ENCODE measurements at regions not wholly inside any gene's neighbourhood (a gene's known extent, or its start where the extent isn't known, plus 50 kb on each side); places are given as distances from the start of the nearest gene placed in this dataset.

GRCh38 chr2:120493231-120493630 lies 147.3 kb downstream of the INHBB start:
- H3K4me1 ChIP-seq: no peaks in the 10 kb centered on the region
- no peak overlapping the region for H3K27ac ChIP-seq
- ATAC-seq (no peak), DNase-seq (no peak)
- no peaks in the 10 kb centered on the region for H3K27me3 ChIP-seq
- intact Hi-C loops (cut with DNase I): no loop called here
- H3K36me3 ChIP-seq: no peaks in the 10 kb centered on the region
- TF ChIP-seq POLR2A (IDR thresholded peaks at IDR 0.05) (no peak), CTCF (IDR thresholded peaks at IDR 0.05) (no peak)
- WGBS, 4 donors: 77 to 82% (median 80%) methylated on average over 5 of the region's 5 CpGs
- H3K4me3 ChIP-seq: no peak overlapping the region
- H3K9me3 ChIP-seq: no peaks in the 10 kb centered on the region

- H3K27me3 ChIP-seq: no peaks in the 10 kb centered on the region
- no peak for DNase-seq
- no peak overlapping the region for H3K4me3 ChIP-seq
- no peak for TF ChIP-seq CTCF (IDR thresholded peaks at IDR 0.05)
- no peak for TF ChIP-seq POLR2A (IDR thresholded peaks at IDR 0.05)
- no peaks in the 10 kb centered on the region for H3K36me3 ChIP-seq
- H3K9me3 ChIP-seq: no peaks in the 10 kb centered on the region
- intact Hi-C loops (cut with DNase I): no loop called here
- ATAC-seq: no peak
- no peak overlapping the region for H3K27ac ChIP-seq
- no peaks in the 10 kb centered on the region for H3K4me1 ChIP-seq
Measured at GRCh38 chr2:120494446-120494845, 148.5 kb downstream of the INHBB start.

DNA sequence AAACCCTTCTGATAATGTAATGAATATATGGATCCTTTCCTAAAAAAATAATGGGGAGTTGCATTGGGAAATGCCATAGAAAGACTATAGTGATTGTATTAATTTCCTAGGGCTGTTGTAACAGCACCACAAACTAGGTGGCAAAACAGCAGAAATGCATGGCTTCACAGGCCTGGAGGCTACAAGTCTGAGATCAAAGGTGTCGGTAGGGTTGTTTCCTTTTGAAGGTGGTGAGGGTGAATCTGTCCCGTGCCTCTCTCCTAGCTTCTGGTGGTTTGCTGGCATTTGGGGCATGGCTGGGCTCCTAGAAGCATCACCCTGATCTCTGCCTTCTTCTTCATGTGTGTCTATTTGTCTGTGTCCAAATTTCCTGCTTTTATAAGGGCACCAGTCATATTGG lies 149.7 kb downstream of the INHBB start:
- no peaks in the 10 kb centered on the region for H3K4me1 ChIP-seq
- ATAC-seq: no peak
- no peaks in the 10 kb centered on the region for H3K36me3 ChIP-seq
- H3K9me3 ChIP-seq: no peaks in the 10 kb centered on the region
- TF ChIP-seq POLR2A (IDR thresholded peaks at IDR 0.05) (no peak), CTCF (IDR thresholded peaks at IDR 0.05) (no peak)
- no peak overlapping the region for H3K4me3 ChIP-seq
- no peak overlapping the region for H3K27ac ChIP-seq
- no peak for DNase-seq
- H3K27me3 ChIP-seq: no peaks in the 10 kb centered on the region
- intact Hi-C loops (cut with DNase I): no loop called here
- WGBS, 4 donors: 71 to 90% (median 80%) methylated on average over 2 of the region's 2 CpGs

DNA sequence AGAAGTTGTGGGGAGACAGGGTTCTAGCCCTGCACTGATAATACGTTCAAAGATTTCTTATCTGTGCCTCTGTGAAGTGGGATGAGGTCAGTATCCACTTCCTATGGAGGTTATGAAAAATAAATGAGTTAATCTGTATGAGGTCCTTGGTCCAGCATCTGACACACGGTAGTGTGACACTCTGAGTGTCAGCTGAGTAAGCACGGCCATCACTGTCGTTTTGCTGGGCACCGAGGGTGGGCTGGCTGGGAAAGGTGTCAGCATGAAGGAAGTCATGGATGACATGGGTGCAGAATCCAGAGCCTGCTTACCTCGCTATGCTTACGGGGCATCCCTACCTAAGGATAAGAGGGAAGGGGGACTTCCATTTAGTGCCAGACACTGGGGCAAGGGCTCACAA lies 150.3 kb downstream of the INHBB start:
- H3K4me3 ChIP-seq: no peak overlapping the region
- H3K27ac ChIP-seq: no peak overlapping the region
- DNase-seq: no peak
- intact Hi-C loops (cut with DNase I): no loop called here
- WGBS, 4 donors: 61 to 75% (median 70%) methylated on average over 7 of the region's 7 CpGs
- H3K36me3 ChIP-seq: no peaks in the 10 kb centered on the region
- TF ChIP-seq CTCF (IDR thresholded peaks at IDR 0.05) (no peak), POLR2A (IDR thresholded peaks at IDR 0.05) (no peak)
- no peaks in the 10 kb centered on the region for H3K4me1 ChIP-seq
- no peaks in the 10 kb centered on the region for H3K27me3 ChIP-seq
- ATAC-seq: no peak
- no peaks in the 10 kb centered on the region for H3K9me3 ChIP-seq

Data from heart left ventricle (tissue), 16 donors.